C4-2B (cell line): ENCODE measurements at regions not wholly inside any gene's neighbourhood (a gene's known extent, or its start where the extent isn't known, plus 50 kb on each side); places are given as distances from the start of the nearest gene placed in this dataset.

Experiments used
- H3K27ac ChIP-seq: fragments of 450-650 bp; 2 replicates; pipeline ENCODE4 v1.5.1; 2017
- ZFX ChIP-seq: fragments of 450-650 bp; IDR thresholded peaks from 2 replicates; pipeline ENCODE4 v1.6.1; 2017
- TF ChIP-seq, protein P1 (sequence below): fragments of 450-650 bp; conservative IDR thresholded peaks from 2 replicates; pipeline ENCODE4 v1.5.1; 2017; ENCODE audit warnings: mild to moderate bottlenecking

DNA sequence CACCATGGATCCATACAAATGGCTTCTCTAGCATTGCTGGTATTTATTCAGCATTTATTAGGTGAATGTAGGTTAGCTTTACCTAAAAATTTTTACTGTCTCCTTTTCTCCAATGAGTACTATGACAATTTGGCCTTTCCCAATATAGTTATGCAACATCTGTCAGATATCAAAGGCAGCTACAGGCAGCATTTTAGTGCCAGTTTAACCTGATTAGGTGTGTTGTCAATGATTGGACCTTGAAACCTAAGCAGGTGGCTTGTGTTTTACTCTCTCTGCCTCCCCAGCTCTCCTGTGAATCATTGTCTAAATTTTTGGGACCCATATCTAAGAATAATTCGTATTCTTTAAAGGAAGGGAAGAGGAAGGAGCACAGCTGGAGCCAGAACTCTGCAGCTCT, 228.9 kb downstream of the KBTBD8 start:
- no peak for TF ChIP-seq ZFX
- TF ChIP-seq, protein P1, sequence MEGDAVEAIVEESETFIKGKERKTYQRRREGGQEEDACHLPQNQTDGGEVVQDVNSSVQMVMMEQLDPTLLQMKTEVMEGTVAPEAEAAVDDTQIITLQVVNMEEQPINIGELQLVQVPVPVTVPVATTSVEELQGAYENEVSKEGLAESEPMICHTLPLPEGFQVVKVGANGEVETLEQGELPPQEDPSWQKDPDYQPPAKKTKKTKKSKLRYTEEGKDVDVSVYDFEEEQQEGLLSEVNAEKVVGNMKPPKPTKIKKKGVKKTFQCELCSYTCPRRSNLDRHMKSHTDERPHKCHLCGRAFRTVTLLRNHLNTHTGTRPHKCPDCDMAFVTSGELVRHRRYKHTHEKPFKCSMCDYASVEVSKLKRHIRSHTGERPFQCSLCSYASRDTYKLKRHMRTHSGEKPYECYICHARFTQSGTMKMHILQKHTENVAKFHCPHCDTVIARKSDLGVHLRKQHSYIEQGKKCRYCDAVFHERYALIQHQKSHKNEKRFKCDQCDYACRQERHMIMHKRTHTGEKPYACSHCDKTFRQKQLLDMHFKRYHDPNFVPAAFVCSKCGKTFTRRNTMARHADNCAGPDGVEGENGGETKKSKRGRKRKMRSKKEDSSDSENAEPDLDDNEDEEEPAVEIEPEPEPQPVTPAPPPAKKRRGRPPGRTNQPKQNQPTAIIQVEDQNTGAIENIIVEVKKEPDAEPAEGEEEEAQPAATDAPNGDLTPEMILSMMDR = no peak
- H3K27ac ChIP-seq = no peak overlapping the region

DNA sequence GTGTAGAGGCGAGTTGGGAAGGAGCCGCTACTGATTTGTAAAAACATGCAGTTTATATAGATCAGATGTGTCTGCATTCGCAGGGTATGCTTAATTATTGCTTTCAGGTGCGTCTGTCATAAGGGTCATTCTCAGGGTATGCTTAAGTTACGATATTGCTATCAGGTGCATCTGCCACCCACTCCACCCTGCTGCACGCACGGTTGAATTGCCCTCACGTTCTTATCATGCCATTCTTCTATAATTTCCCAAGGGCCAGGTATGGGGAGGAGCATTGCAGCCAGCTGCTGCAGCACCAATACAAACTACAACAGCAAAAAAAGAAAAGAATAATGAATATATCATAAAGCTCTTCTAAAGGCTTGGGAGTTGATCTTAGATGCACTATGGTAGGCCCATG, 230.0 kb downstream of the KBTBD8 start:
- no peak overlapping the region for H3K27ac ChIP-seq
- no peak for TF ChIP-seq ZFX
- TF ChIP-seq, protein P1 = no peak

DNA sequence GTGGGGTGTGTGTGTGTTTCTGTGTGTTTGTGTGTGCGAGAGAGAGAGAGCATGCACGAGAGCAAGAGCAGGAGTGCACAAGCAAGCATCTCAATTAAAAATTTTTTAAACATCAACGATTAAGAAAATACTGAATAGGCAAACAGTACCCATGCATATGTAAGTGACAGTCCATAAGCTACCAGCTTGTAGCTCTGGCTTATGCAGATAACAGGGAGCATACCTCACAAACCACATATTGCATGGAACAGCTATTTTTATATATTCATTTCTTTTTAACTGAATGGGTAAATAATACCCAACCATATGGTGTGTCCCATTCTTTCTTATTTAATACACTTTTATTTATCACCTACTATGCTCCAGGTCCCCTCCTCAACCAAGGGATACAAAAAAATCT, 234.5 kb downstream of the KBTBD8 start:
- H3K27ac ChIP-seq = no peak overlapping the region
- no peak for TF ChIP-seq ZFX
- TF ChIP-seq, protein P1 = no peak

DNA sequence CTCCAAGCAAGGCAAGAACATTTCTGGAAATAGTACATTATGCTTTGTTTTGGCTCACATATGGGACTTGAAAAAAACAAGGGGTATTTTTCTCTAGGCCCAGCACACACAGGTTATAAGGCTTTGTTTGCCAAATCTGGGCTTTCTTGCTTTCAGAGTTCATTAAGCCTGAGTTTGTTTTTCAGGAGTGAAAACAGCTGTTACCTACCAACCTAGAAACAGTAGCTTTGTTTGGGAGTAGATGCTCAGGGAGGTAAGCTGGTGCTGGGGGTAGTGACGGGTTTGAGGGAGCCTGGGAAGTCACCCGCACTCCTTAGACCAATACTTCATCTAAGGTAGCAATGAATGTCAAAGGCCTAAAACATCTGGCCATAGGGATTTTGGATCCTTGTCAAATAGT, 241.2 kb downstream of the KBTBD8 start:
- TF ChIP-seq, protein P1 = no peak
- TF ChIP-seq ZFX = no peak

DNA sequence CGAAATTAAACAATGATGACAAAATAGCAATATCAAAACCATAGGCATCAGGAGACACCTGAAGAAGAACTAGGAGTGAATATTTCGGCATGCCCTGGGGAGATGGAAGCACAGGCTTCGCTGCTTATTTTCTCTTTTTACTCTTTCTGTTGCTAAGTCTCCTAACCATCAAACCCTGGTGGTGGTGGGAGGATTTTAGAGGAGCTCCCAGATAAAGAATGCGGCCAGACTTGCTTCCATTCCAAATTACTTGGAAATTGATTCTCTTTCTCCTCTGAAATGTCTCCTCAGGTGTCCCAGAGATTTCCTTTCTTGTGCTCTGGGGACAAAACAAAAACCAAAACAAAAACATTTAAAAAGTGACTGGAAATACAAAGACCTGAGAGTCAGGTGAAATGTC, 243.0 kb downstream of the KBTBD8 start:
- H3K27ac ChIP-seq = no peak overlapping the region
- TF ChIP-seq, protein P1 = no peak
- no peak for TF ChIP-seq ZFX

More for the DNA sequence above, 241.2 kb downstream of the KBTBD8 start:
- no peak overlapping the region for H3K27ac ChIP-seq

DNA sequence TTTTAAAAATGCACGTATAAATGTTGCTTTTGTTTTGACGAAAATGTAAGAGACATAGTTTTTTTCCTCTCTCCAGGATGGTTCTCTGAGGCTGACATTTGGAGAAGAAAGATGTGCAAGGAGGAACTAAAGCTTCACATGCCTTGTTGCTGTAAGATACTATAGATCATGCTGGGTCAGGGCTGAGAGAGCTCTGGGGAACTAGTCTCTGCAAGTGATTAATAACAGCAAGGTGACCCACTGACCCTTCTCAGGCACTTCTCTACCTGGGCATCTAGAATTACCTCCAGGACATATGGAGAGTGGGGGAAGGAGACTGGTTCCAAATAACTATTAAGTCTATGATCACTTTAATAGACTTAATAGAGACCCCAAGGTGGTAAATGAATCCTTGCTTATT, 246.0 kb downstream of the KBTBD8 start:
- no peak overlapping the region for H3K27ac ChIP-seq
- no peak for TF ChIP-seq ZFX
- TF ChIP-seq, protein P1 = no peak

DNA sequence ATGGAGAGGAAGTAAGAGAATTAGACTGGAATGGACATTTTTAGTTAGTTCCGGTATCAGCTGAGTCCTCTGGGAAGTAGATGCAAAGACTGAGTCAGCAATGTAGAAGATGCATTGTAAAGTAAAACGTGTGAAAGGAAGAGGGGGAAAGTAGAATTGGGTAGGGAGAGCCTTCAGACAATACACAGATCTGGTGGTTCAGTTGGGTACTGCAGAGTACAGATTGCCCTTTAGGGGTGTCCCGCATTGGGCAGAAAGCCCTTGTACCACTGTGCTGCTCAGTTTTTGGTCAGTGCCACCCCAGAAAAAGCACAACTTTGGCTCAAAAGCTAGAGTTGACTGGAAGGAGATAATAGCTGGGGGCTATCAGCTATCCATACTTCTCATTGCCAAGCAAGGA, 247.4 kb downstream of the KBTBD8 start:
- TF ChIP-seq, protein P1 = no peak
- no peak for TF ChIP-seq ZFX
- no peak overlapping the region for H3K27ac ChIP-seq
